ENCODE measurements at regions not wholly inside any gene's neighbourhood (a gene's known extent, or its start where the extent isn't known, plus 50 kb on each side); places are given as distances from the start of the nearest gene placed in this dataset.

DNA sequence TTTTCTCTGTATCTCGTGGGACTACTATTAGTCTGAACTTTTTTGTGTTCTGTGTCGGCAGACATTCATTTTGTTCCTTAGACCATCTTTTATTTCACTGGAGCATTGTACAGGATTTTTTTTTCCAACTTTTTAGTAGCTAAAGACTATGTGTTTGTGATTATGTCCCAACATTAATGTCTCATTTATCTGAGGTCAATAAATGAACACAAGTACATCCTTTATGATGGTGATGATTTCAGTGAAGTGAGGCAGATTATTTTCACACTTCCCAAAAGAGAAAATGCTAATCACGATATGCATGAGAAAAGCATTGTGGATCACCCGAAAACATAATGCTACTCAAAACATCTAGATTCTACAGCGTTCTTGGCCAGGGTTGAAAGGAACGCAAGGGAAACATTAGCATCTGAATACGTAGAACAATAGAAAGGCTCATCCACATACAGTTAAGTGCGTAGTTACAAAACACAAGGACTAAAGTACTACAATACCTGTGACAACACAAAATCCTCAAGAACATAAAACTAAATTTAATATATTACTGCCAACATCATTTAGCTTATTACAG lies 981.7 kb upstream of the NCAM2 start:
- Mint-ChIP-seq H3K36me3 (ENCODE audit: low read depth) (no peaks in the 10 kb centered on the region), H3K9me3 (peaks cover 7% of the 10 kb centered on the region), H3K27me3 (no peaks in the 10 kb centered on the region), H3K4me1 (ENCODE audit: low read depth) (no peaks in the 10 kb centered on the region), H3K4me3 (no peak overlapping the region), H3K27ac (no peak overlapping the region)
- DNase-seq, result no peak
- intact Hi-C loops (cut with micrococcal nuclease), result no loop called here
- ChIA-PET CTCF (no interaction called here), POLR2A (no interaction called here)
- TF ChIP-seq, protein P1, sequence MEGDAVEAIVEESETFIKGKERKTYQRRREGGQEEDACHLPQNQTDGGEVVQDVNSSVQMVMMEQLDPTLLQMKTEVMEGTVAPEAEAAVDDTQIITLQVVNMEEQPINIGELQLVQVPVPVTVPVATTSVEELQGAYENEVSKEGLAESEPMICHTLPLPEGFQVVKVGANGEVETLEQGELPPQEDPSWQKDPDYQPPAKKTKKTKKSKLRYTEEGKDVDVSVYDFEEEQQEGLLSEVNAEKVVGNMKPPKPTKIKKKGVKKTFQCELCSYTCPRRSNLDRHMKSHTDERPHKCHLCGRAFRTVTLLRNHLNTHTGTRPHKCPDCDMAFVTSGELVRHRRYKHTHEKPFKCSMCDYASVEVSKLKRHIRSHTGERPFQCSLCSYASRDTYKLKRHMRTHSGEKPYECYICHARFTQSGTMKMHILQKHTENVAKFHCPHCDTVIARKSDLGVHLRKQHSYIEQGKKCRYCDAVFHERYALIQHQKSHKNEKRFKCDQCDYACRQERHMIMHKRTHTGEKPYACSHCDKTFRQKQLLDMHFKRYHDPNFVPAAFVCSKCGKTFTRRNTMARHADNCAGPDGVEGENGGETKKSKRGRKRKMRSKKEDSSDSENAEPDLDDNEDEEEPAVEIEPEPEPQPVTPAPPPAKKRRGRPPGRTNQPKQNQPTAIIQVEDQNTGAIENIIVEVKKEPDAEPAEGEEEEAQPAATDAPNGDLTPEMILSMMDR (IDR thresholded peaks at IDR 0.05), result no peak
- no peak for ATAC-seq

DNA sequence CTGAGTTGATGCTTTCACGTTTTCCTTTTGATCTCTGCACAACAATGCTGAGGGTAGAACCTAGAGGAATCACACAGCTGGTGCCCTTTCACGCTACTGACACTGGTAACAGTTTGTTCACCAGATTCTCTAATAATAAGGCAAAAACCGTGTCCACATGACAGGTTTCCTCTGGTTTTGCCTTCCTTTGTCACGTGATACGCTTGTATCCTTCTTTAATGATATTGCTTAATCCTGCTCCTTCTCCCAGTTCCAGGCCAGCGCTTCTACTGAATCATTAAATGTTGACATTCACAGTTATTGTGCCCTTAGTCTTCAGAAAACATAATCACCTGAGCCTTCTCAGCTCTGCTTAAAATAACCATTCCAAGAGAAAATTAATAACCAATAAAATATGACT lies 978.2 kb upstream of the NCAM2 start:
- no peak overlapping the region for H3K27ac Mint-ChIP-seq
- peaks cover 7% of the 10 kb centered on the region for H3K9me3 Mint-ChIP-seq
- H3K4me3 Mint-ChIP-seq, result no peak overlapping the region
- intact Hi-C loops (cut with micrococcal nuclease), result no loop called here
- DNase-seq (no peak), ATAC-seq (no peak)
- no peaks in the 10 kb centered on the region for H3K4me1 Mint-ChIP-seq (ENCODE audit: low read depth)
- POLR2A ChIA-PET, result no interaction called here
- no peaks in the 10 kb centered on the region for H3K27me3 Mint-ChIP-seq
- TF ChIP-seq, protein P1 (IDR thresholded peaks at IDR 0.05), result no peak
- no peaks in the 10 kb centered on the region for H3K36me3 Mint-ChIP-seq (ENCODE audit: low read depth)
- CTCF ChIA-PET, result no interaction called here

DNA sequence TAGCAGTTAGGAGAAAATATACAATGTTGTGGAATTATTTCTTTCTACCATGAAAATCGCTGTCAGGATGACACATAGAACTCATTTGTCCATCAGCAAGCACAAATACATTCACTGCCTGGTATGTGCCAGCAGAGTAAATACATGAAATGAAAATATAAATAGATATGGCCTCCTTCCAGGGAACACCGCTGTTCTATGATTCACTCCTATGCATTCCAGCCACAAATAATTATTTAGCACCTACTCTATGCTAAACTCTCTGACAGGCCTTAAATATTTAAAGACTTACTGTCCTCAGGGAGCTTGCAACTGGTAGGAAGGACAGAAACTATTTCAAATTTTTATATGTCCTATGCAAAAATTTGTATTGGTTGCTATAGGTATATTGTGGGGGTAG lies 975.0 kb upstream of the NCAM2 start:
- ChIA-PET CTCF (no interaction called here), POLR2A (no interaction called here)
- Mint-ChIP-seq H3K36me3 (ENCODE audit: low read depth) (no peaks in the 10 kb centered on the region), H3K27ac (no peak overlapping the region), H3K27me3 (no peaks in the 10 kb centered on the region), H3K4me1 (ENCODE audit: low read depth) (no peaks in the 10 kb centered on the region), H3K4me3 (no peak overlapping the region), H3K9me3 (peaks cover 7% of the 10 kb centered on the region)
- no peak for DNase-seq
- no peak for ATAC-seq
- intact Hi-C loops (cut with micrococcal nuclease), result no loop called here
- TF ChIP-seq, protein P1 (IDR thresholded peaks at IDR 0.05), result no peak

DNA sequence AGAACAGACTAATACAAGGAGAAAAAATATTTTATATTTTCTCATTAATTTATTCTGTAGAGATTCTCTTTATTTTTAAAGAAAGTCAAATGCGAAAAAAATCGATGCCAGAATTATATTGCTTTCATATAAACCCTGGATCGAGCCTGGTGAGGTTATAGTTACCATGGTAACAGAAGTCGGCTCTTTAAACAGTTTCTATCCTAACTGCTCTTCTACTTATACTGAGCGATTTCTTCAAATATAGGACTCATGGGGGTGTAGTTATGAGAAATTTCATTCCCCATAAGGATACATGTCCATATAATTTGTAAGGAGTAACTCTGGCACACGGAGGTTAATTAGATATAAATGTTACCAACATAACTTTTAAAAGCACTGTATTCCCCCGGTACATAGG lies 973.5 kb upstream of the NCAM2 start:
- ATAC-seq (no peak), DNase-seq (no peak)
- no peaks in the 10 kb centered on the region for H3K4me1 Mint-ChIP-seq (ENCODE audit: low read depth)
- no peaks in the 10 kb centered on the region for H3K27me3 Mint-ChIP-seq
- TF ChIP-seq, protein P1 (IDR thresholded peaks at IDR 0.05), result no peak
- no peak overlapping the region for H3K4me3 Mint-ChIP-seq
- intact Hi-C loops (cut with micrococcal nuclease), result no loop called here
- no peaks in the 10 kb centered on the region for H3K36me3 Mint-ChIP-seq (ENCODE audit: low read depth)
- ChIA-PET CTCF (no interaction called here), POLR2A (no interaction called here)
- H3K27ac Mint-ChIP-seq, result no peak overlapping the region
- peaks cover 5% of the 10 kb centered on the region for H3K9me3 Mint-ChIP-seq

DNA sequence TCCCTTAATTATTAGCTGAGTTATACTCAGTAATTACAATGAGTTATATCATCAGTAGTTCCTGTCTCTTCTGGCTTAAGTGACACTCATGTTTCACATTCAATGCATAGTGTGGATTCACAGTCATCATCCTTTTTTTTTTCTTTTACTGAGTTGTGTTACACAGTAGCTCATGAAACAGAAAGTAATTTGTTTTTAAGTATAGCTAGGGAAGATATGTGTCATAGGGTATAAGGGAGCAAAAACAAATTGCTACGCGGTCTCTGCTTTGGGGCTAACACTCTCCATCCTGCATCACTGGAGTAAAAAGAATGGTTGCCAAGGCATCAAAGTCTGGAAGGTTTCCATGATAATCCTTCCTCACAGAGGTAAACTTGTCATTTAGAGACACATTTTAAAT lies 971.7 kb upstream of the NCAM2 start:
- Mint-ChIP-seq H3K9me3 (peaks cover 2% of the 10 kb centered on the region), H3K27ac (no peak overlapping the region), H3K36me3 (ENCODE audit: low read depth) (no peaks in the 10 kb centered on the region), H3K27me3 (no peaks in the 10 kb centered on the region), H3K4me1 (ENCODE audit: low read depth) (no peaks in the 10 kb centered on the region), H3K4me3 (no peak overlapping the region)
- ChIA-PET CTCF (no interaction called here), POLR2A (no interaction called here)
- intact Hi-C loops (cut with micrococcal nuclease), result no loop called here
- TF ChIP-seq, protein P1 (IDR thresholded peaks at IDR 0.05), result no peak
- DNase-seq, result no peak
- ATAC-seq, result no peak
